HG03045 (cell line): ENCODE measurements at regions not wholly inside any gene's neighbourhood (a gene's known extent, or its start where the extent isn't known, plus 50 kb on each side); places are given as distances from the start of the nearest gene placed in this dataset.

Source experiments
- ATAC-seq: cut with Tn5 transposase; IDR thresholded peaks from one replicate; pipeline ENCODE4 v1.9.1; 2021; ENCODE audit warnings: mild to moderate bottlenecking, moderate library complexity; ENCODE audit not compliant: unreplicated experiment

DNA sequence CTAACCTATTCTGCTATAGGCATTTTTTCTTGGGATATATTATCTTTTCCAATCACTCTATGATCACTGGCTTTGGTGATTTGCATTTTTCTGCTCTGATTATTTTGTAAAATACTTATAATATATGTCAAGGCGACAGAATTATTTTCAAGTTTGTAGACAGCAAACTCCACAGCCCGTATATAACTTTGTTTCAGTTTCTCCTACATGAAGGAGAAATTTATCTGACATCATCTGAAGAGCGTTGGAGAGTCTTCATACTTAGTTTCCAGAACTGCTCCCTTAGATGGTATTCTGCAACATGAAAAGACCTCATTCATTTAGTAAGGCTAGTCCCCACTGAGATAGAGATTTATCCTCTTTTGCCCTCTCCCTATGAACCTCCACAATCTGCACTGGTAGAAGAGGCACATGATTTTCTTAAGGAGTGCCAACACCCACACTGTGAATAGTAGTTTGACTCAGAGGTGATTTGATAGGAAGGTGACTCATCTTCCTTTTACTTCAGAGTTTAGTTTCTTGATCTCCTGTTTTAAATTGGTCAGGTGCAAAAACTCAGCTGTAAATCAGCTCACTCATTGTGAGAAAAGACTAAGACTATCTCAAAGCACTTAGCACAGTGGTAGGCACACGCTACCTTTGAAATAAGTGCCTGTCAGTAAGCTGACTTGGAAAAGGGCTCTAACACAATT lies 1848.6 kb upstream of the CELF4 start:
- no peak for ATAC-seq

DNA sequence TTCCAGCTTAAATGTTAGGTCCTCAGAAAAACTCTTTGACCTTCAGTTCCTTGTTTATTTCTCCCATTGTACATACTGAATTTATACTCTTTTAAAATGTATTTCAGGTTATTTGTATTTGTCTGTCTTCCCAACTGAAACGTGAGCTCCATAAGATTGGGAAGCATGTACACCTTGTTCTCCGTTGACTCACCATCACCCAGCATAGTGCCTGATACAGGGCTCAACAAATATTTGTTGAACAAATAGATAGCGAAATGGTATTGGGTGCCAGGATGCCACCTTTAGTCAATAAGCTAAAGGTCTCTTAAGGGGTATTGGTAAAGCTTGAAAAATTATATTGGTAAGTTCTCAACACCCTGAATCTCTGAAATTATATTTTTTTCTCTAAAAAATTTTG lies 1841.3 kb upstream of the CELF4 start:
- ATAC-seq, result no peak

GRCh38 chr18:39403121-39403520 lies 1837.5 kb upstream of the CELF4 start:
- ATAC-seq, result no peak

DNA sequence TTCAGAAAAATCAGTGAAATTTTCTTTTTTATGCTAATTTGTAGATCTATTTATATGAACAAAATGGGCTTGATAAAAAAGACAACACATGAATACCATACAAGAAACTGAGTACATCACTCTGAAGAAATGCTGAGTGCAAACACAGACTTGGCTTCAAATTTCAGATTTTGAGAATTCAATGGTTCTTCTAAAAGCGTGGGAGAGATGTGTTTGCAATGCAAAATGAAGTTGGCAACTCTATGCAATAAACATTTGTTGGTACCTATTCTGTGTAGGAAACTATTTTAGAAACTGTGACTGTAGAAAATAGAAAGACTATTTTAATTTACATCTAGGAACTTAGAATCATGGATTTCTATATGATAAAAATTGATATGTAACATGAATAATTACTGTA lies 1834.1 kb upstream of the CELF4 start:
- ATAC-seq, result no peak

DNA sequence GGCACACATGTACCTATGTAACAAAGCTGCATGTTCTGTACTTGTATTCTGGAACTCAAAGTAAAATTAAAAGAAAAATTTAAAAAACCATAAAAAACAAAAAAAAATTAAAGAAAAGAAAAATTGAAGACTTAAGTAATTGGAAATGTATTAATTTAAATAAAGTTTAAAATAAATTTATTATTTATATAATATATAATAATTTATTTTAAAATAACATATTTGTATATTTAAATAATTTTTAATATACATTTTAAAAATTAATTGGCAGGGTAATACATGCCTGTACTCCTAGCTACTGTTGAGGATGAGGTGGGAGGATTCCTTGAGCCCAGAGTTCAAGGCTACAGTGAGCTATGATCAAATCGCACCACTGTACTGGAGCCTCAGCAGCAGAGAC lies 1830.6 kb upstream of the CELF4 start:
- ATAC-seq, result no peak

DNA sequence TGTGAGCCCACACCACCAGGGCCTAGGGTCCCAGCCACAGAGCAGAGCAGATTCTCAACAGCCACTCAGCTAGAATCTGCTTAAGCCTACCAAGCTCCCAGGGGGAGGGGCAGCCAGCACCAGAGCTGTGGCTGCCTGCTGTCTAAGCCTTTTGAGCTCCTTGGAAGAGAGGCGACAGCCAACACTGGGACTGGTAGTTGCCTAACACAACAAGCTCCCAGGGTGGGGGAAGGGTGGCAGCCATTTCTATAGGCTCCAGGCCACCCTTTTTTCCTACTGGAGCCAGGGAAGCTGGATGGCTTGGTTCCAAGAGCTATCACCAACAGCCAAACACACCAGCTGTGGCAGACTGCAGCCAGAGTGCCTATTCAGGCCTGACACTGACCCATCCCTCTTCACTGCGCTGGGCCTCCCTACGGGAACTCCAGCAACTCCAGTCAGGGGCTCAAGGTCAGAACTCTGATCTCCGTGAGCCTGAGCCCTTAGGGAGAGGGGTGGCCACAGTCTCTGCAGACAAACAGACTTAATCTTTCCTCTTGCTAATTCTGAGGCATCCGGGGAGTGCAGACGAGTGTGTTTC lies 1824.3 kb upstream of the CELF4 start:
- ATAC-seq, result no peak

DNA sequence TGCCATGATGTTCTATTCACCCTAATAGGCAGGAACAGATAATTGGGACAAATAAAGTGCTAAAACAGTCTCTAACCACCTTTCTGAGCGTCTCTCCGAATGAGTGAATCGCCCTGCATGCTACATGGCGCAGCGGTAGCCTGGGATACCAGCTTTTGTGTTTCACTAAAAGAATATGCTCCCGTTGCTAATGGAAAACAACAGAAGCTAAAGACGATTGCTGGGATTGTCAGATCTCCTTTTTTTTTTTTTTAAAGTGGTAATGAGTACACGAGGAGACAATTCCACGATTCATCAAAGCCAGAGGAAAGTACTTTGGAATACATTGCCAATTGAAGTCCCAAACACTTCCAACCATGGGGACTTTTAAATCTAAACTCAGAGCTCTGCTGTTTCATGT lies 1815.3 kb upstream of the CELF4 start:
- ATAC-seq, result no peak

- ATAC-seq, result no peak
Observed at GRCh38 chr18:39380186-39380725, 1814.7 kb upstream of the CELF4 start.

- no peak for ATAC-seq
Observed at GRCh38 chr18:39375066-39375465, 1809.5 kb upstream of the CELF4 start.

DNA sequence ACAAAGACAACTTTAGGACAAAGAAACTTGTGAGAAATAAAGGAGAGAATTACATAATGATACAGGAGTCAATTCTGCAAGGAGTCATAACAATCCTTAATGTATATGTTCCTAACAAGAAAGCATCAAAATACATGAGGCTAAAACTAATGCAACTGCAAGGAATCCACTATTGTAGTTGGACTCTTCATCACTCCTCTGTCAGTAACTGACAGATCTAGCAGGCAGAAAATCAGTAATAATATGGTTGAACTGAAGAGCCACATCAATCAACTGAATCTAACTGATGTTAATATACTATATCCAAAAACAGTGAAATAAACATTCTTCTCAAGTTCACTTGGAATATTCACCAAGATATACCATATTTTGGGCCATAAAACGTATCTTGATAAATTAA lies 1806.4 kb upstream of the CELF4 start:
- no peak for ATAC-seq

- no peak for ATAC-seq
Observed at GRCh38 chr18:39366656-39367055, 1801.1 kb upstream of the CELF4 start.

DNA sequence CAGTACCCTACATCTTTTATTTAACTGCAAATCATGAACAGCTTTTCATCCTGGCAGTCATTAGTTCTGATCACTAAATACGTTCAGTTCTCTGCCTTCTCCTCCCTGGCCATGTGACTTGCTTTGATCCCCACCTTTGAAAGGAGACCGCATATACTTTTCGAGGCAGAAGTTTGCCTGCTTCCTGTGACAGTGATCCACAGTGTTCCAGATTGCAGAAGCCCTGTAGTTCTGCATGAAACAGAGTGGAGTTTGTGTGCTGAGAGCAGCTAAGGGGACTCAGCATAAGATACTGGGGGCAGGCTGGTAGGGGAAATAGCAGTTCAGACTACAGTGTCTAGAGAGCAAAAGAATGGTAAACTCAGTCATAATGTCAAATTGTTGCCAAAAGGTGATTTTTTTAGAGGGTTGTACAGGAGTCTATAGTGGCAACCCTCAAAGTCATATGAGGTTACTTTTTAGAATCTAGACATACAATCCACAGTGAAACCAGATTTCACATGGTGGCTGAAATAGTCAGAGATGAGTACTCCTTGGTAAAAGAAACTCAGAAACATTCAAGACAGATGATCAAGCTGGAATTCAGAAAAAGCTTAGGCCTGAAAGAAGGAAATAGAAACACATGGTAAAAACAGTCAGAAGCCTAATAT lies 1800.4 kb upstream of the CELF4 start:
- no peak for ATAC-seq

- ATAC-seq, result no peak
Observed at GRCh38 chr18:39360072-39360471, 1794.5 kb upstream of the CELF4 start.

DNA sequence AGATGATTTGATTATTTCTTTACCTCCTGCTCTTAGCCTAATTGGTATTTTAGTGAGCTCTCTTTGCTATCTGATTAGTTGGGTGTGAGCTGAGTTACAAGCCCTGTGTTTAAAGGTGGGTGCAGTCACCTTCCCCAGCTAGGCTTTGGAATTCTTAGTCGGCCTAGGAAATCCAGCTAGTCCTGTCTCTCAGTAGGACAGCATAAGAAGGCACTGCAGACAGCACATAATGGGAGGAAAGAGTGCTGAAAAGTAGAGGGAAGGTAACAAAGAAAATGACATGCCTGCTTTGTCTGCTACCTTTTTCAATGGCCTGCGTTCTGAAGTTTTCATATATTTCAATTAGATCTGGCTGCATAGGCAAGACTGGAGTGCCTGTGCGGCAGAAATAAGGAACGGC lies 1794.0 kb upstream of the CELF4 start:
- no peak for ATAC-seq

GRCh38 chr18:39350945-39351344 lies 1785.3 kb upstream of the CELF4 start:
- ATAC-seq, result no peak

DNA sequence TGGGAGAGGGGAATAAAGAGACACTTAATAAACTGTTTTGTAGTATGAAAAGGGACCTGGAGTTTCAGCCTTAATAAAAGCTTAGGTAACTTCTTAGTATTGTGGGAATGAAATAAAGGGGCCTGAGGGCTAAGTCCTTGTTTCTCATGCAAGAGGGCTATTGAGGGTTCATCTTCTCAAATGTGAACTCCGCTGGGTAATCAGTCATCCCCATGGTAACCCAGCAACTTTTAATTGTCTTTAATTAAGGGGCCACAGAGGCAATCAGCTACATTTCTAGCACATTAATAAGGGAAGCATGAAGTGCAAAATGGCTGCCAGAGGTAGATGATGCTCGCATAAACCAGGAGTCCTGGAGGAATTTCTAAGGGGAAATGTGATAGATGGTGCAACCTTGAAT lies 1784.2 kb upstream of the CELF4 start:
- no peak for ATAC-seq

DNA sequence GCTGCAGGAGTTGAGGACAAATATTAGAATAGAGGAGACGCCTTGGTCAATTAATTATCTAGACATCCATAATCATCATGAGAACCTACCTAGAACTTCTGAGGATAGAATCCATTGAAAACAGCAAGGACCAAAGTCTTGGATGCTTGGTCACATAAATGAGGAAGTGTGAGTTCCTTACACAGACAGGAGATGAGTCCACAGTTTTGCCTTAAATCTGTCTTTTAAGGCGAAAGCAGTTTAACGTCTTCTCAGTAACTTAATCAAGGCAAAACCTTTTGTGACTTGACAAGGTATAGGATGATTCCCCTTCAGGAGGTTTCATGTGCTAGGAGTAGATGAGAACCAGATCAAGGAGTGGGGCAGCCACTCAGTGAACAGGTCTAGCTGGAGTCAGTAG lies 1783.2 kb upstream of the CELF4 start:
- ATAC-seq, result no peak

GRCh38 chr18:39347701-39348100 lies 1782.1 kb upstream of the CELF4 start:
- ATAC-seq, result no peak

DNA sequence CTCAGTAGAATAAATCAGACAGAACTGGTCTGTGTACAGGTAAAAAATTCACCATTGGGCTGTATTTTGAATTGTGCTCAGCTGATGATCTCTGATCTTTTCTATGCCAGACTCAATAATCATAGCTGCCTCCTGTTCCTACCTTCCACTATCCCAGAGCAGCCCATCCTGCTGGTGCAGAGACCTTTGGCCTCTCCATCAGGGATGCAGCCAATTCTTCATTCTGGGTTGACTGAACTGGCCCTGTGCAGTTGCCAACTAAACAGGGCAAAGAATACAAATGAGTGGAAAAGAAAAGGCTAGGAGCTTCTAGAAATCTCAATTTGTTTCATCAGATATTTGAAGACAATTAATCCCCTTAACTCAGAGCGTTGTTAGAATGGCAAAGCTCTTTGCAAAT lies 1781.3 kb upstream of the CELF4 start:
- ATAC-seq, result no peak

DNA sequence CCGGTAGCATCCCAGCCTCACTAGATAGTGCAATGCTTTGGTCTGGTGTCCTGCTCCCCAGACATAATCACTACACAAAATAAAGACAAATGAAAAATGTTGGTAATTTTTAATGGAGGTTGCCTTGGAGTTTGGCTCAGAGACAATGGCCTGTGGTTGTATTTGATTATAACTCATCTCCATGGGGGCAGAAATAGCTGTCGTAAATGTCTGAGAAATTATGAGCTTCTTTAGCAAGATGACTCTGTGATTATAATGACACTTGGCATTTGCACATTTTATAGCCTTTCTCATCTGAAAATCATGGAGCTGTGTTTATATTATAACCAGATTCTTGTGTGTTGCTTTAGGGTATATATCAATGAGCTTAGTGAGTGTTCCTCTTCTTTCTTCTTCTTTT lies 1779.7 kb upstream of the CELF4 start:
- ATAC-seq, result no peak

DNA sequence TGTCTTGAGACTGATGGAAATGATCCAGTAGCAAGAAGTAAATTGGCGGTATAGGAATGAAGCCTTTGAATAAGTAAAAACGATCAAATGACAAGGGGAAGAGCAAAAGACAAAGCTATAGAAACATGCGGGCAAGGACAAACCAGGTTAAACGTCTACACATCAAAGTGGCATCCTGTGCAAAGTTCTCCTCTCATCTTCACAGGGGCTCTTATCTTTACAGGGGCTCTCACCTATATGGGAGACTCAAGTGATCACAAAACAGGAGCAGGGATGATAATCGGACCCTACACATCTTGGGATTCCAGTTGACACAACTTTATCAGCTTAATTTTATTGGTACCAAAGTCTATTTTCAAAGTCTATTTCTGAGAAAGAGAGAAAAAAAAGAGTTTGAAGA lies 1778.9 kb upstream of the CELF4 start:
- no peak for ATAC-seq

- ATAC-seq, result no peak
Observed at GRCh38 chr18:39341129-39341528, 1775.5 kb upstream of the CELF4 start.
